Stimulated activated CD8-positive, alpha-beta memory T cell treated with anti-CD3 and anti-CD28 coated beads, Interleukin-2, amount 100 ng/mL, for 1 hour (primary cell): ENCODE measurements at regions not wholly inside any gene's neighbourhood (a gene's known extent, or its start where the extent isn't known, plus 50 kb on each side); places are given as distances from the start of the nearest gene placed in this dataset.
"Not testable (repeated sequence)": the region's sequence is repeated elsewhere in the genome, so short reads cannot be mapped to it uniquely, and the experiment has no call there.

Source experiments
- DNase-seq, 2 donors: peaks; one replicate each; pipeline ENCODE4 v3.0.0-alpha.2; 2020; ENCODE audit warnings: low read depth in 2 of 2

- DNase-seq = not testable (repeated sequence)
These were observed 53.0 kb upstream of the C1QTNF3 start for GRCh38 chr5:34096033-34096432.

GRCh38 chr5:34099891-34100290 is 56.9 kb upstream of the C1QTNF3 start:
- DNase-seq = not testable (repeated sequence)

GRCh38 chr5:34101567-34101966 is 58.6 kb upstream of the C1QTNF3 start:
- not testable (repeated sequence) for DNase-seq

- DNase-seq = not testable (repeated sequence)
These were observed 65.9 kb upstream of the C1QTNF3 start for GRCh38 chr5:34108897-34109296.

- not testable (repeated sequence) for DNase-seq
These were observed 81.3 kb upstream of the C1QTNF3 start for GRCh38 chr5:34124280-34124679.

- DNase-seq = not testable (repeated sequence)
These were observed 82.3 kb upstream of the C1QTNF3 start for GRCh38 chr5:34125354-34125753.

- DNase-seq = not testable (repeated sequence)
These were observed 83.7 kb upstream of the C1QTNF3 start for GRCh38 chr5:34126741-34127140.

GRCh38 chr5:34127818-34128217 is 84.8 kb upstream of the C1QTNF3 start:
- DNase-seq = not testable (repeated sequence)

GRCh38 chr5:34128890-34129289 is 85.9 kb upstream of the C1QTNF3 start:
- not testable (repeated sequence) for DNase-seq

- DNase-seq = not testable (repeated sequence)
These were observed 112.0 kb upstream of the C1QTNF3 start for GRCh38 chr5:34154988-34155387.

GRCh38 chr5:34156703-34157414 is 113.8 kb upstream of the C1QTNF3 start:
- not testable (repeated sequence) for DNase-seq

- DNase-seq = not testable (repeated sequence)
These were observed 117.9 kb upstream of the C1QTNF3 start for GRCh38 chr5:34160904-34161303.

- not testable (repeated sequence) for DNase-seq
These were observed 128.4 kb upstream of the C1QTNF3 start for GRCh38 chr5:34171398-34171797.

GRCh38 chr5:34179453-34180190 is 136.6 kb upstream of the C1QTNF3 start:
- not testable (repeated sequence) for DNase-seq

- not testable (repeated sequence) for DNase-seq
These were observed 137.2 kb upstream of the C1QTNF3 start for GRCh38 chr5:34180225-34180624.

GRCh38 chr5:34180940-34181614 is 138.1 kb upstream of the C1QTNF3 start:
- DNase-seq = not testable (repeated sequence)

GRCh38 chr5:34185005-34185404 is 142.0 kb upstream of the C1QTNF3 start:
- DNase-seq = not testable (repeated sequence)

- DNase-seq = not testable (repeated sequence)
These were observed 142.6 kb upstream of the C1QTNF3 start for GRCh38 chr5:34185572-34185971.

GRCh38 chr5:34186108-34186507 is 143.1 kb upstream of the C1QTNF3 start:
- DNase-seq = not testable (repeated sequence)

- not testable (repeated sequence) for DNase-seq
These were observed 143.9 kb upstream of the C1QTNF3 start for GRCh38 chr5:34186865-34187264.

GRCh38 chr5:34187441-34187840 is 144.4 kb upstream of the C1QTNF3 start:
- not testable (repeated sequence) for DNase-seq
